Esophagus squamous epithelium (tissue), 5 donors: ENCODE measurements at regions not wholly inside any gene's neighbourhood (a gene's known extent, or its start where the extent isn't known, plus 50 kb on each side); places are given as distances from the start of the nearest gene placed in this dataset.

Experiments
- DNase-seq: peaks from one replicate; lab custom pipeline; 2025; lab: John Stamatoyannopoulos, UW
- H3K27ac ChIP-seq, 4 donors: fragments of 200-600 bp; sonication (generic); one replicate each; pipeline ENCODE4 v1.5.1; 2016 to 2019; ENCODE audit warnings: mild to moderate bottlenecking in 1 of 4
- H3K27me3 ChIP-seq, 4 donors: fragments of 200-600 bp; sonication (generic); 1 replicate in 3 of 4; 2 replicates in 1 of 4; pipeline versions ENCODE4 v1.5.1 to v1.6.0; 2017 to 2021; ENCODE audit warnings: antibody characterized with exemption in 1 of 4
- H3K36me3 ChIP-seq, 3 donors: fragments of 200-600 bp; sonication (generic); one replicate each; pipeline ENCODE4 v1.5.1; 2016 to 2019
- H3K4me1 ChIP-seq, 3 donors: fragments of 200-600 bp; sonication (generic); one replicate each; pipeline ENCODE4 v1.5.1; 2017 to 2019
- H3K4me3 ChIP-seq, 4 donors: fragments of 200-600 bp; sonication (generic); 1 replicate in 3 of 4; 2 replicates in 1 of 4; pipeline ENCODE4 v1.5.1; 2016 to 2019; ENCODE audit warnings: mild to moderate bottlenecking in 2 of 4, moderate library complexity in 1 of 4
- H3K9me3 ChIP-seq, 3 donors: fragments of 200-600 bp; sonication (generic); one replicate each; pipeline ENCODE4 v1.5.1; 2016 to 2019
- POLR2A ChIP-seq, 4 donors: fragments of 450-650 bp; IDR thresholded peaks; one replicate each; pipeline ENCODE4 v1.6.1; 2017; ENCODE audit warnings: antibody characterized with exemption in 4 of 4, mild to moderate bottlenecking in 4 of 4, moderate library complexity in 3 of 4
- WGBS, 2 donors: methylation state at CpG; one replicate each; pipeline ENCODE4 v1.1.5; 2018; 5-methylcytosine and 5-hydroxymethylcytosine counted together
- intact Hi-C: fragments of 100-400 bp; cut with DNase I; formaldehyde crosslinking; loops from one replicate; pipeline ENCODE4 v1.15.0; 2022
- TF ChIP-seq, protein P1 (sequence below), 6 experiments: fragments of 450-650 bp in 4 of 6; fragments of 200-600 bp in 2 of 6; sonication (generic) in 2 of 6; IDR thresholded peaks; one replicate each; pipeline ENCODE4 v1.5.1; 2016 to 2019; ENCODE audit warnings: antibody characterized with exemption in 6 of 6, mild to moderate bottlenecking in 4 of 6, moderate library complexity in 4 of 6
- donor health status: DM: yes; HTN: yes; CAD: no.

DNA sequence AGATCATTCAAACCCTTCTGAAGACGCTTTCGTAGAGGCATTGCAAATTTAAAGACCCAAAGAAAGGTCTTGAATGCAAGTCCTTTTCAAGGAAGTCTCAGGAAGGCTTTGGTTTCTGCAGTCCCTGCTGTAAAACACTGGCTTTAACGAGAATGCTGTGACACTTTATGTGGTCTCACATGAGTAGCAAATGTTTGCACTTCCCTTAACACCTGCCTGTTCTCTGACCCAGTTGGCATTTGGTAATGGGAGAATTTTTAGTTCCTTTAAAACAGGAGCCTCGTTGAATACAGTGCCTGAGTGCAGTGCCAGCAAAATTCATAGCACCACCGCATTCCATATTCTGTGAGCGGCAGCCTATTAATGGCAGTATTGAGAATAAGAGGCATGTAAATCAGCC is 330.5 kb upstream of the PRKX start:
- no peak overlapping the region for H3K4me3 ChIP-seq
- WGBS, 2 donors, result 65 to 90% methylated on average over 4 to 6 of the region's 6 CpGs

DNA sequence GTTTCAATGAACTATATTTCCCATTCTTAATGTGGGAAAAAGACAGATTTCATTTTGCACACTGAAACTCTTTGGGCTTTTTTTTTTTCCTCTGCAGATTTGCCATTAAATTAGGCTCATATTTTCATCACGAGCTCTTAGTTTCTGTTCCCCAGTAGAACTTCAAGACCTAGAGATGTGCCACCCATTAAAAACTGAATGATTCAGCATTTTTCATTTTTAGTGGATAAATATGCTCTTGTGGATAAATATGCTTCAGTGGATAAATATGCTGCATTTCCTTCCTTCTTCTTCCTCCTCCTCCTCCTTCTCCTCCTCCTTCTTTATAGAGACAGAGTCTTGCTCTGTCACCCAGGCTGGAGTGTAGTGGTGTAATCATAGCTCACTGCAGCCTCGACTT is 322.4 kb upstream of the PRKX start:
- Histone ChIP-seq H3K27ac (no peak overlapping the region), H3K27me3 (no peaks in the 10 kb centered on the region), H3K36me3 (no peaks in the 10 kb centered on the region), H3K4me3 (no peak overlapping the region), H3K9me3 (no peaks in the 10 kb centered on the region), H3K4me1 (no peaks in the 10 kb centered on the region)
- WGBS, 2 donors, result 39 to 61% methylated on average over 2 of the region's 2 CpGs
- intact Hi-C loops, result no loop called here
- TF ChIP-seq, protein P1, sequence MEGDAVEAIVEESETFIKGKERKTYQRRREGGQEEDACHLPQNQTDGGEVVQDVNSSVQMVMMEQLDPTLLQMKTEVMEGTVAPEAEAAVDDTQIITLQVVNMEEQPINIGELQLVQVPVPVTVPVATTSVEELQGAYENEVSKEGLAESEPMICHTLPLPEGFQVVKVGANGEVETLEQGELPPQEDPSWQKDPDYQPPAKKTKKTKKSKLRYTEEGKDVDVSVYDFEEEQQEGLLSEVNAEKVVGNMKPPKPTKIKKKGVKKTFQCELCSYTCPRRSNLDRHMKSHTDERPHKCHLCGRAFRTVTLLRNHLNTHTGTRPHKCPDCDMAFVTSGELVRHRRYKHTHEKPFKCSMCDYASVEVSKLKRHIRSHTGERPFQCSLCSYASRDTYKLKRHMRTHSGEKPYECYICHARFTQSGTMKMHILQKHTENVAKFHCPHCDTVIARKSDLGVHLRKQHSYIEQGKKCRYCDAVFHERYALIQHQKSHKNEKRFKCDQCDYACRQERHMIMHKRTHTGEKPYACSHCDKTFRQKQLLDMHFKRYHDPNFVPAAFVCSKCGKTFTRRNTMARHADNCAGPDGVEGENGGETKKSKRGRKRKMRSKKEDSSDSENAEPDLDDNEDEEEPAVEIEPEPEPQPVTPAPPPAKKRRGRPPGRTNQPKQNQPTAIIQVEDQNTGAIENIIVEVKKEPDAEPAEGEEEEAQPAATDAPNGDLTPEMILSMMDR (IDR thresholded peaks at IDR 0.05), result no peak
- TF ChIP-seq POLR2A (IDR thresholded peaks at IDR 0.05), result no peak
- no peak for DNase-seq

More for the DNA sequence above, 330.5 kb upstream of the PRKX start:
- no peak for DNase-seq
- Histone ChIP-seq H3K27ac (no peak overlapping the region), H3K9me3 (no peaks in the 10 kb centered on the region), H3K4me1 (no peaks in the 10 kb centered on the region), H3K36me3 (no peaks in the 10 kb centered on the region), H3K27me3 (no peaks in the 10 kb centered on the region)
- intact Hi-C loops, result no loop called here
- TF ChIP-seq, protein P1 (IDR thresholded peaks at IDR 0.05), result no peak
- no peak for TF ChIP-seq POLR2A (IDR thresholded peaks at IDR 0.05)

GRCh38 chrX:4028151-4028550 is 314.7 kb upstream of the PRKX start:
- Histone ChIP-seq H3K9me3 (no peaks in the 10 kb centered on the region), H3K36me3 (no peaks in the 10 kb centered on the region), H3K4me1 (no peaks in the 10 kb centered on the region), H3K27me3 (no peaks in the 10 kb centered on the region), H3K4me3 (no peak overlapping the region), H3K27ac (no peak overlapping the region)
- intact Hi-C loops, result no loop called here
- WGBS, 2 donors, result 75 to 85% methylated on average over 5 to 7 of the region's 7 CpGs
- no peak for TF ChIP-seq POLR2A (IDR thresholded peaks at IDR 0.05)
- TF ChIP-seq, protein P1 (IDR thresholded peaks at IDR 0.05), result no peak
- no peak for DNase-seq

DNA sequence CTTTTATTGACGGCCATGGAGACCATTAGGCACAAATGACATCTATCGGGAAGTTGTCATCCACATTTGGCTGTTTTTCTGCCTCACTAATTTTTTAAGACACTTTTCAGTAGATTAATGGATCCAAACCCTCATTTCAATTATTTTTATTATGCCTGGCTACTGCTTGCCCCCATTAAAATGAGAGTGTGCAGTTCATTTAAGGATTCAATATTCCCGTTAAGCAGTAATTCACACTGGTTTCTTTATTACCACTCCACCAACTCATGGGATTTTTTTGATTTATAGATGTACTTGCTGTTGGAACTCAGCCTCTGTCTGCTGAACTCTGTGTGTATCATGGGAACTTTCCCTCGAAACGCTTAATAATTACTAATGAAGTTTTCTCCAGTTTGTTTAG is 291.8 kb upstream of the PRKX start:
- H3K4me3 ChIP-seq, result no peak overlapping the region
- H3K27me3 ChIP-seq, result no peaks in the 10 kb centered on the region
- H3K27ac ChIP-seq, result no peak overlapping the region
- no peaks in the 10 kb centered on the region for H3K4me1 ChIP-seq
- 90% methylated on average over 5 of the region's 5 CpGs for WGBS, 2 donors
- DNase-seq, result no peak
- no peaks in the 10 kb centered on the region for H3K9me3 ChIP-seq
- intact Hi-C loops, result no loop called here
- TF ChIP-seq POLR2A (IDR thresholded peaks at IDR 0.05), result no peak
- TF ChIP-seq, protein P1 (IDR thresholded peaks at IDR 0.05), result no peak
- no peaks in the 10 kb centered on the region for H3K36me3 ChIP-seq

- Histone ChIP-seq H3K36me3 (no peaks in the 10 kb centered on the region), H3K27ac (no peak overlapping the region), H3K4me3 (no peak overlapping the region), H3K9me3 (no peaks in the 10 kb centered on the region), H3K27me3 (no peaks in the 10 kb centered on the region), H3K4me1 (no peaks in the 10 kb centered on the region)
- intact Hi-C loops, result no loop called here
- TF ChIP-seq POLR2A (IDR thresholded peaks at IDR 0.05), result no peak
- TF ChIP-seq, protein P1 (IDR thresholded peaks at IDR 0.05), result no peak
- DNase-seq, result no peak
Measured at GRCh38 chrX:4004822-4005221, 291.4 kb upstream of the PRKX start.
